GM23338 (cell line): ENCODE measurements at regions not wholly inside any gene's neighbourhood (a gene's known extent, or its start where the extent isn't known, plus 50 kb on each side); places are given as distances from the start of the nearest gene placed in this dataset.

Experiments used
- ATAC-seq: fragments of 200-7000 bp; cut with Tn5 transposase; 3 replicates; pipeline ENCODE4 v1.9.1; 2020
- DNase-seq: peaks from one replicate; pipeline ENCODE4 v3.0.0-alpha.2; 2015; ENCODE audit warnings: low spot score
- H2AFZ ChIP-seq: fragments of 200-600 bp; sonication (generic); 2 replicates; pipeline ENCODE4 v1.8.0; 2016; ENCODE audit warnings: antibody characterized with exemption, mild to moderate bottlenecking, moderate library complexity
- H3F3A ChIP-seq: fragments of 200-600 bp; sonication (generic); replicated peaks from 2 replicates; pipeline ENCODE4 v1.8.0; 2017; ENCODE audit warnings: antibody characterized with exemption, mixed run types, low read depth
- H3K27ac ChIP-seq: fragments of 200-600 bp; sonication (generic); 2 replicates; pipeline ENCODE4 v1.6.1; 2016; ENCODE audit warnings: low read depth
- H3K27me3 ChIP-seq: fragments of 200-600 bp; sonication (generic); 2 replicates; pipeline ENCODE4 v1.8.0; 2016; ENCODE audit warnings: mild to moderate bottlenecking, mixed run types, moderate library complexity; ENCODE audit not compliant: insufficient read depth
- H3K36me3 ChIP-seq: fragments of 200-600 bp; sonication (generic); 2 replicates; pipeline ENCODE4 v1.8.0; 2016; ENCODE audit warnings: mild to moderate bottlenecking; ENCODE audit not compliant: insufficient read depth
- H3K4me1 ChIP-seq: fragments of 200-600 bp; sonication (generic); 2 replicates; pipeline ENCODE4 v1.8.0; 2016; ENCODE audit warnings: mild to moderate bottlenecking, moderate library complexity; ENCODE audit not compliant: insufficient read depth
- H3K4me2 ChIP-seq: fragments of 200-600 bp; sonication (generic); 2 replicates; pipeline ENCODE4 v1.7.1; 2017; ENCODE audit warnings: mixed run types
- H3K4me3 ChIP-seq: fragments of 200-600 bp; sonication (generic); 2 replicates; pipeline ENCODE4 v1.6.1; 2016; ENCODE audit warnings: mixed run types
- H3K79me2 ChIP-seq: fragments of 200-600 bp; sonication (generic); replicated peaks from 2 replicates; pipeline ENCODE4 v1.8.0; 2017; ENCODE audit warnings: mild to moderate bottlenecking; ENCODE audit not compliant: insufficient read depth
- H3K9me2 ChIP-seq: fragments of 200-600 bp; sonication (generic); 2 replicates; pipeline ENCODE4 v1.8.0; 2017; ENCODE audit not compliant: insufficient read depth
- H4K20me1 ChIP-seq: fragments of 200-600 bp; sonication (generic); replicated peaks from 2 replicates; pipeline ENCODE4 v1.8.0; 2017; ENCODE audit warnings: mild to moderate bottlenecking; ENCODE audit not compliant: insufficient read depth
- H3K27ac Mint-ChIP-seq: 2 replicates; pipeline ENCODE4 v1.8.0; 2020; ENCODE audit warnings: inconsistent platforms, mild to moderate bottlenecking, moderate library complexity, mixed read lengths
- H3K27me3 Mint-ChIP-seq: 3 replicates; pipeline ENCODE4 v1.8.0; 2022; ENCODE audit warnings: low read depth, mild to moderate bottlenecking, moderate library complexity, mixed read lengths, inconsistent platforms; ENCODE audit not compliant: insufficient read depth, poor library complexity
- H3K36me3 Mint-ChIP-seq: 3 replicates; pipeline ENCODE4 v1.8.0; 2021; ENCODE audit warnings: low read depth, mild to moderate bottlenecking, inconsistent platforms, moderate library complexity, mixed read lengths
- H3K4me1 Mint-ChIP-seq: 3 replicates; pipeline ENCODE4 v1.8.0; 2020; ENCODE audit warnings: mild to moderate bottlenecking, inconsistent platforms, mixed read lengths
- H3K4me3 Mint-ChIP-seq: 3 replicates; pipeline ENCODE4 v1.8.0; 2021; ENCODE audit warnings: moderate library complexity, mild to moderate bottlenecking, inconsistent platforms, mixed read lengths
- H3K9me3 Mint-ChIP-seq: 3 replicates; pipeline ENCODE4 v1.8.0; 2020; ENCODE audit warnings: moderate library complexity, mild to moderate bottlenecking, inconsistent platforms, mixed read lengths
- CREB1 ChIP-seq: fragments of 250-450 bp; sonication (Bioruptor Pico); IDR thresholded peaks from 2 replicates; pipeline ENCODE4 v1.5.0; 2020; ENCODE audit warnings: low read depth, mild to moderate bottlenecking, moderate library complexity
- EZH2 ChIP-seq: fragments of 200-600 bp; sonication (generic); IDR thresholded peaks from one replicate; pipeline ENCODE4 v1.8.0; 2017; ENCODE audit warnings: antibody characterized with exemption, mild to moderate bottlenecking, low read depth; ENCODE audit not compliant: unreplicated experiment
- JUNB ChIP-seq: IDR thresholded peaks from one replicate; pipeline ENCODE4 v1.6.1; 2016; ENCODE audit warnings: antibody characterized with exemption; ENCODE audit not compliant: unreplicated experiment
- POLR2AphosphoS5 ChIP-seq: IDR thresholded peaks from 2 replicates; pipeline ENCODE4 v1.6.1; 2016; ENCODE audit warnings: antibody characterized with exemption, low read depth
- ZNF331 ChIP-seq: fragments of 250-450 bp; sonication (Bioruptor Pico); IDR thresholded peaks from 2 replicates; pipeline ENCODE4 v1.5.0; 2020; ENCODE audit warnings: low read depth, mild to moderate bottlenecking, moderate library complexity
- TF ChIP-seq, protein P1 (sequence below): fragments of 250-450 bp; sonication (Bioruptor Pico); IDR thresholded peaks from 2 replicates; pipeline ENCODE4 v1.5.0; 2020; ENCODE audit warnings: mild to moderate bottlenecking, moderate library complexity
- TF ChIP-seq, protein P2 (sequence below), 2 experiments: fragments of 200-600 bp in 1 of 2; sonication (generic) in 1 of 2; conservative IDR thresholded peaks; 2 replicates each; pipeline versions ENCODE4 v1.5.1 to v1.6.1; 2016 to 2017; ENCODE audit warnings: antibody characterized with exemption in 2 of 2, low read depth in 2 of 2, mild to moderate bottlenecking in 2 of 2, moderate library complexity in 1 of 2
- TF ChIP-seq, protein P3 (sequence below): IDR thresholded peaks from 2 replicates; pipeline ENCODE4 v1.6.1; 2016; ENCODE audit warnings: antibody characterized with exemption

DNA sequence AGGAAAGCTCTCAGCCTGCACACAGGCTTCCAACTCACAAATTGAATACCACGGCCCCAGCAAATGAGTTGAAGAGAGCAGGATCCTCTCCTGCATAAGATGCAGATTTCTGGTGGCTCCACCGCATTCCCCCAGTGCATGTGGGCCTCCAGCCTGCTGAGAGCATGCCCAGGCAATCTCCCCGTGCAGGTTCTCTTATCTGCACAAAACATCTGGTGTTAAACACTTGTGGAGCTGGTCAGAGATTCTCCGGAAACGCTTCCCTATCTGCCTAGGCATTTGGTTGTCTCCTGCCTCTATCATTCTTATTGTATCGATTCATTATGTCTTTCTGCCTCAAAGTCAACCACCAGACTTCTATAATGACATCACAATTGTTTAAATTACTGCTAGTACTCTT lies 1349.0 kb upstream of the B3GALT2 start:
- no peak for TF ChIP-seq JUNB
- TF ChIP-seq, protein P1, sequence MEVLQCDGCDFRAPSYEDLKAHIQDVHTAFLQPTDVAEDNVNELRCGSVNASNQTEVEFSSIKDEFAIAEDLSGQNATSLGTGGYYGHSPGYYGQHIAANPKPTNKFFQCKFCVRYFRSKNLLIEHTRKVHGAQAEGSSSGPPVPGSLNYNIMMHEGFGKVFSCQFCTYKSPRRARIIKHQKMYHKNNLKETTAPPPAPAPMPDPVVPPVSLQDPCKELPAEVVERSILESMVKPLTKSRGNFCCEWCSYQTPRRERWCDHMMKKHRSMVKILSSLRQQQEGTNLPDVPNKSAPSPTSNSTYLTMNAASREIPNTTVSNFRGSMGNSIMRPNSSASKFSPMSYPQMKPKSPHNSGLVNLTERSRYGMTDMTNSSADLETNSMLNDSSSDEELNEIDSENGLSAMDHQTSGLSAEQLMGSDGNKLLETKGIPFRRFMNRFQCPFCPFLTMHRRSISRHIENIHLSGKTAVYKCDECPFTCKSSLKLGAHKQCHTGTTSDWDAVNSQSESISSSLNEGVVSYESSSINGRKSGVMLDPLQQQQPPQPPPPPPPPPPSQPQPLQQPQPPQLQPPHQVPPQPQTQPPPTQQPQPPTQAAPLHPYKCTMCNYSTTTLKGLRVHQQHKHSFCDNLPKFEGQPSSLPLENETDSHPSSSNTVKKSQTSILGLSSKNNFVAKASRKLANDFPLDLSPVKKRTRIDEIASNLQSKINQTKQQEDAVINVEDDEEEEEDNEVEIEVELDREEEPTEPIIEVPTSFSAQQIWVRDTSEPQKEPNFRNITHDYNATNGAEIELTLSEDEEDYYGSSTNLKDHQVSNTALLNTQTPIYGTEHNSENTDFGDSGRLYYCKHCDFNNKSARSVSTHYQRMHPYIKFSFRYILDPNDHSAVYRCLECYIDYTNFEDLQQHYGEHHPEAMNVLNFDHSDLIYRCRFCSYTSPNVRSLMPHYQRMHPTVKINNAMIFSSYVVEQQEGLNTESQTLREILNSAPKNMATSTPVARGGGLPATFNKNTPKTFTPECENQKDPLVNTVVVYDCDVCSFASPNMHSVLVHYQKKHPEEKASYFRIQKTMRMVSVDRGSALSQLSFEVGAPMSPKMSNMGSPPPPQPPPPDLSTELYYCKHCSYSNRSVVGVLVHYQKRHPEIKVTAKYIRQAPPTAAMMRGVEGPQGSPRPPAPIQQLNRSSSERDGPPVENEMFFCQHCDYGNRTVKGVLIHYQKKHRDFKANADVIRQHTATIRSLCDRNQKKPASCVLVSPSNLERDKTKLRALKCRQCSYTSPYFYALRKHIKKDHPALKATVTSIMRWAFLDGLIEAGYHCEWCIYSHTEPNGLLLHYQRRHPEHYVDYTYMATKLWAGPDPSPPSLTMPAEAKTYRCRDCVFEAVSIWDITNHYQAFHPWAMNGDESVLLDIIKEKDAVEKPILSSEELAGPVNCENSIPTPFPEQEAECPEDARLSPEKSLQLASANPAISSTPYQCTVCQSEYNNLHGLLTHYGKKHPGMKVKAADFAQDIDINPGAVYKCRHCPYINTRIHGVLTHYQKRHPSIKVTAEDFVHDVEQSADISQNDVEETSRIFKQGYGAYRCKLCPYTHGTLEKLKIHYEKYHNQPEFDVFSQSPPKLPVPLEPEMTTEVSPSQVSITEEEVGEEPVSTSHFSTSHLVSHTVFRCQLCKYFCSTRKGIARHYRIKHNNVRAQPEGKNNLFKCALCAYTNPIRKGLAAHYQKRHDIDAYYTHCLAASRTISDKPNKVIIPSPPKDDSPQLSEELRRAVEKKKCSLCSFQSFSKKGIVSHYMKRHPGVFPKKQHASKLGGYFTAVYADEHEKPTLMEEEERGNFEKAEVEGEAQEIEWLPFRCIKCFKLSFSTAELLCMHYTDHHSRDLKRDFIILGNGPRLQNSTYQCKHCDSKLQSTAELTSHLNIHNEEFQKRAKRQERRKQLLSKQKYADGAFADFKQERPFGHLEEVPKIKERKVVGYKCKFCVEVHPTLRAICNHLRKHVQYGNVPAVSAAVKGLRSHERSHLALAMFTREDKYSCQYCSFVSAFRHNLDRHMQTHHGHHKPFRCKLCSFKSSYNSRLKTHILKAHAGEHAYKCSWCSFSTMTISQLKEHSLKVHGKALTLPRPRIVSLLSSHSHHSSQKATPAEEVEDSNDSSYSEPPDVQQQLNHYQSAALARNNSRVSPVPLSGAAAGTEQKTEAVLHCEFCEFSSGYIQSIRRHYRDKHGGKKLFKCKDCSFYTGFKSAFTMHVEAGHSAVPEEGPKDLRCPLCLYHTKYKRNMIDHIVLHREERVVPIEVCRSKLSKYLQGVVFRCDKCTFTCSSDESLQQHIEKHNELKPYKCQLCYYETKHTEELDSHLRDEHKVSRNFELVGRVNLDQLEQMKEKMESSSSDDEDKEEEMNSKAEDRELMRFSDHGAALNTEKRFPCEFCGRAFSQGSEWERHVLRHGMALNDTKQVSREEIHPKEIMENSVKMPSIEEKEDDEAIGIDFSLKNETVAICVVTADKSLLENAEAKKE: peak; percentile 42; the same call in 1 of the 2 replicates
- no peak overlapping the region for H3K4me2 ChIP-seq
- Mint-ChIP-seq H3K9me3 (no peaks in the 10 kb centered on the region; the same call in 1 of the 3 replicates), H3K36me3 (peaks cover 4% of the 10 kb centered on the region; the same call in 1 of the 3 replicates), H3K4me3 (no peak overlapping the region), H3K27ac (peak overlapping the region; percentile 61), H3K27me3 (no peaks in the 10 kb centered on the region), H3K4me1 (peaks cover 33% of the 10 kb centered on the region)
- H3K9me2 ChIP-seq: peaks cover 8% of the 10 kb centered on the region; the same call in 1 of the 2 replicates
- no peak overlapping the region for H3K4me3 ChIP-seq
- H3K79me2 ChIP-seq: no peaks in the 10 kb centered on the region
- ATAC-seq (peak; percentile 50), DNase-seq (peak; percentile 40)
- H2AFZ ChIP-seq: peak overlapping the region; percentile 91
- no peaks in the 10 kb centered on the region for H3F3A ChIP-seq
- H3K4me1 ChIP-seq: peaks cover 15% of the 10 kb centered on the region
- no peaks in the 10 kb centered on the region; the same call in 1 of the 2 replicates for H3K36me3 ChIP-seq
- no peaks in the 10 kb centered on the region for H3K27me3 ChIP-seq
- H4K20me1 ChIP-seq: no peaks in the 10 kb centered on the region
- no peak overlapping the region for H3K27ac ChIP-seq

DNA sequence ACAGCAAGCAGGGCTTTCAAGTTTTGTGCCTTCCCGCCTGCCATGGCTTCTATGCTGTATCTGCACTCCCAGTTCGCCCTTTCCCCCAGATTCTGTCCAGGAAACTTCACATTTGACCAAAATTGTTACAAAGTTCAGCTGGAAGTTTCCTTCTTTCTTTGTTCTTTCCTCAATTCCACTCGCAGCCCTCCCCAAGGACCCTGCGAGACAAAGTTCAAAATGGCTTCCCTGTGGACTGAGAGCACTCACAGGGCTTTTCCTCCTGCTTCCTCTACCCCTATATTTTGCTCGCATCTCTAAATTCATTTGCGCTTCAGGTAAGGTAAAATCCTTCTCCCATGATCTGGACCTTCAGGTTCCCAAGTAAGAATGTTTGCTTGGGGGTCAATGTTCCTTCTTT lies 1348.4 kb upstream of the B3GALT2 start:
- Histone ChIP-seq H3K27me3 (no peaks in the 10 kb centered on the region), H3K9me2 (peaks cover 8% of the 10 kb centered on the region; the same call in 1 of the 2 replicates), H3K79me2 (no peaks in the 10 kb centered on the region), H3K4me3 (no peak overlapping the region), H3K27ac (no peak overlapping the region), H3K4me1 (peaks cover 15% of the 10 kb centered on the region), H3K36me3 (no peaks in the 10 kb centered on the region), H3K4me2 (no peak overlapping the region), H3F3A (no peaks in the 10 kb centered on the region), H2AFZ (peak overlapping the region; percentile 91), H4K20me1 (no peaks in the 10 kb centered on the region)
- Mint-ChIP-seq H3K36me3 (peaks cover 4% of the 10 kb centered on the region; the same call in 1 of the 3 replicates), H3K4me3 (no peak overlapping the region), H3K9me3 (no peaks in the 10 kb centered on the region; the same call in 1 of the 3 replicates), H3K27ac (peak overlapping the region; percentile 61; the same call in 1 of the 2 replicates), H3K27me3 (no peaks in the 10 kb centered on the region), H3K4me1 (peaks cover 33% of the 10 kb centered on the region)
- DNase-seq (no peak), ATAC-seq (no peak)
- TF ChIP-seq EZH2: no peak
- TF ChIP-seq CREB1: no peak
- no peak for TF ChIP-seq ZNF331 (CRISPR knock-in tag)
- TF ChIP-seq, protein P2, sequence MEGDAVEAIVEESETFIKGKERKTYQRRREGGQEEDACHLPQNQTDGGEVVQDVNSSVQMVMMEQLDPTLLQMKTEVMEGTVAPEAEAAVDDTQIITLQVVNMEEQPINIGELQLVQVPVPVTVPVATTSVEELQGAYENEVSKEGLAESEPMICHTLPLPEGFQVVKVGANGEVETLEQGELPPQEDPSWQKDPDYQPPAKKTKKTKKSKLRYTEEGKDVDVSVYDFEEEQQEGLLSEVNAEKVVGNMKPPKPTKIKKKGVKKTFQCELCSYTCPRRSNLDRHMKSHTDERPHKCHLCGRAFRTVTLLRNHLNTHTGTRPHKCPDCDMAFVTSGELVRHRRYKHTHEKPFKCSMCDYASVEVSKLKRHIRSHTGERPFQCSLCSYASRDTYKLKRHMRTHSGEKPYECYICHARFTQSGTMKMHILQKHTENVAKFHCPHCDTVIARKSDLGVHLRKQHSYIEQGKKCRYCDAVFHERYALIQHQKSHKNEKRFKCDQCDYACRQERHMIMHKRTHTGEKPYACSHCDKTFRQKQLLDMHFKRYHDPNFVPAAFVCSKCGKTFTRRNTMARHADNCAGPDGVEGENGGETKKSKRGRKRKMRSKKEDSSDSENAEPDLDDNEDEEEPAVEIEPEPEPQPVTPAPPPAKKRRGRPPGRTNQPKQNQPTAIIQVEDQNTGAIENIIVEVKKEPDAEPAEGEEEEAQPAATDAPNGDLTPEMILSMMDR (conservative IDR thresholded peaks at IDR 0.05; ENCODE audit: low read depth in 2 of 2): no peak
- TF ChIP-seq, protein P3, sequence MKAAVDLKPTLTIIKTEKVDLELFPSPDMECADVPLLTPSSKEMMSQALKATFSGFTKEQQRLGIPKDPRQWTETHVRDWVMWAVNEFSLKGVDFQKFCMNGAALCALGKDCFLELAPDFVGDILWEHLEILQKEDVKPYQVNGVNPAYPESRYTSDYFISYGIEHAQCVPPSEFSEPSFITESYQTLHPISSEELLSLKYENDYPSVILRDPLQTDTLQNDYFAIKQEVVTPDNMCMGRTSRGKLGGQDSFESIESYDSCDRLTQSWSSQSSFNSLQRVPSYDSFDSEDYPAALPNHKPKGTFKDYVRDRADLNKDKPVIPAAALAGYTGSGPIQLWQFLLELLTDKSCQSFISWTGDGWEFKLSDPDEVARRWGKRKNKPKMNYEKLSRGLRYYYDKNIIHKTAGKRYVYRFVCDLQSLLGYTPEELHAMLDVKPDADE: no peak
- TF ChIP-seq POLR2AphosphoS5: no peak
